Fibroblast of upper back skin (primary cell): ENCODE measurements at regions not wholly inside any gene's neighbourhood (a gene's known extent, or its start where the extent isn't known, plus 50 kb on each side); places are given as distances from the start of the nearest gene placed in this dataset.
"Not testable (repeated sequence)": the region's sequence is repeated elsewhere in the genome, so short reads cannot be mapped to it uniquely, and the experiment has no call there.

ENCODE experiments used
- DNase-seq: peaks from one replicate; pipeline ENCODE4 v3.0.0-alpha.2; 2013

GRCh38 chr6:43998592-43999243, 128.5 kb downstream of the MRPL14 start:
- DNase-seq: not testable (repeated sequence)

DNA sequence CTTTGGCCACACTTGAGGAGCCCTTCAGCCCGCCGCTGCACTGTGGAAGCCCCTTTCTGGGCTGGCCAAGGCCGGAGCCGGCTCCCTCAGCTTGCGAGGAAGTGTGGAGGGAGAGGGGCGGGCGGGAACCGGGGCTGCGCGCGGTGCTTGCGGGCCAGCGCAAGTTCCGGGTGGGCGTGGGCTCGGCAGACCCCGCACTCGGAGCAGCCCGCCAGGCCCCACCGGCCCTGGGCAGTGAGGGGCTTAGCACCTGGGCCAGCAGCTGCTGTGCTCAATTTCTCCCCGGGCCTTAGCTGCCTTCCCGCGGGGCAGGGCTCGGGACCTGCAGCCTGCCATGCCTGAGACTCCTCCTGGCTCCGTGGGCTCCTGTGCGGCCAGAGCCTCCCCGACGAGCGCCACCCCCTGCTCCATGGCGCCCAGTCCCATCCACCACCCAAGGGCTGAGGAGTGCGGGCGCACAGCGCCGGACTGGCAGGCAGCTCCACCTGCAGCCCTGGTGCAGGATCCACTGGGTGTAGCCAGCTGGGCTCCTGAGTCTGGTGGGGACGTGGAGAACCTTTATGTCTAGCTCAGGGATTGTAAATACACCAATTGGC, 129.2 kb downstream of the MRPL14 start:
- DNase-seq: not testable (repeated sequence)

DNA sequence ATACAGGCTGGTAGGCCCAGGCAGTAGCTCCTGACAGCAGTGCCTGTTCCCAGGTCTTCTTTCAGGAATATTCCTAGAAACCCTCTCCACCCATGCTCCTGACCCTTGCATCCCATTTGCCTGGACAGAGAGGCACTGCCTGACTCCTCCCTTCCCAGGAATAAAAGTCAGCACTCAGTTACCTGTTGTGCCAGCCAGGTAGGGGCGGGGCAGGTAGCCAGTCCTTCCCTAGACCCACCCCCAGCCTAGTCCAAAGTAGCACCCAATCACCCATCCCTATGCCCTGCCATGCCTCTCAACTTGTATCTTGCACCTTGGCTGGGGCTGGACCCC, 129.9 kb downstream of the MRPL14 start:
- no peak for DNase-seq

DNA sequence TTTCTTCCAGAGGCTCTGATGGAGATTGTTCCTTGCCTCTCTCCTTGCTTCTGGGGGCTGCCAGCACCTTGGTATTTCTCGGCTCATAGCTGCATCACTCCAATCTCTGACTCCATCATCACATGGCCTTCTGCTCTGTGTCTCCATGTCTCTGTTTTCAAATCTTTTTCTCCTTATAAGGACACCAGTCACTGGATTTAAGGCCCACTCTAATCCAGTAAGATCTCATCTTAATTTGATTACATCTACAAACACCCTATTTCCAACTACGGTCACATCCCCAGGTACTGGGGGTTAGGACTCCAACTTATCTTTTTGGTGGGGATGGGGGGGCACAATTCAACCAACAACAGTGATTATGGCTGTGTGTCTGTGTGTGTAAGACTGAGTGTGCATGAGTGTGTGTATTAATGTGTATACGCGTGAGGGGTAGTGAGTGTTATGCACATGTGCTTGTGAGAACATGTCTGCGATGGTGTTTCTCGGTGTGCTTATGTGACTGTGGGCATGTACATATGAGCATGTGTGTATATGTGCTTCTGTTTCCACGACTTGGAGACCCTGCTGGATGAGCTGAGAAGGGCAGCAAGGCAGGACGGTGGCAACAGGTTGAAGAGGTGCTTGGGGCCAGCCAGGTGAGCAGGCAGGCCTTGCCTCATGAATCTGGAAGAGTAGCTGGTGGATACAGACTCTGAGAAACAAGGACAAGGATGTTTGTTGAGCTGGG, 130.5 kb downstream of the MRPL14 start:
- no peak for DNase-seq

GRCh38 chr6:43995137-43995536, 132.1 kb downstream of the MRPL14 start:
- DNase-seq: no peak

- no peak for DNase-seq
Measured at GRCh38 chr6:43993881-43994523, 133.2 kb downstream of the MRPL14 start.

- no peak for DNase-seq
Measured at GRCh38 chr6:43992783-43993644, 134.2 kb downstream of the MRPL14 start.

GRCh38 chr6:43992126-43992663, 135.1 kb downstream of the MRPL14 start:
- no peak for DNase-seq

DNA sequence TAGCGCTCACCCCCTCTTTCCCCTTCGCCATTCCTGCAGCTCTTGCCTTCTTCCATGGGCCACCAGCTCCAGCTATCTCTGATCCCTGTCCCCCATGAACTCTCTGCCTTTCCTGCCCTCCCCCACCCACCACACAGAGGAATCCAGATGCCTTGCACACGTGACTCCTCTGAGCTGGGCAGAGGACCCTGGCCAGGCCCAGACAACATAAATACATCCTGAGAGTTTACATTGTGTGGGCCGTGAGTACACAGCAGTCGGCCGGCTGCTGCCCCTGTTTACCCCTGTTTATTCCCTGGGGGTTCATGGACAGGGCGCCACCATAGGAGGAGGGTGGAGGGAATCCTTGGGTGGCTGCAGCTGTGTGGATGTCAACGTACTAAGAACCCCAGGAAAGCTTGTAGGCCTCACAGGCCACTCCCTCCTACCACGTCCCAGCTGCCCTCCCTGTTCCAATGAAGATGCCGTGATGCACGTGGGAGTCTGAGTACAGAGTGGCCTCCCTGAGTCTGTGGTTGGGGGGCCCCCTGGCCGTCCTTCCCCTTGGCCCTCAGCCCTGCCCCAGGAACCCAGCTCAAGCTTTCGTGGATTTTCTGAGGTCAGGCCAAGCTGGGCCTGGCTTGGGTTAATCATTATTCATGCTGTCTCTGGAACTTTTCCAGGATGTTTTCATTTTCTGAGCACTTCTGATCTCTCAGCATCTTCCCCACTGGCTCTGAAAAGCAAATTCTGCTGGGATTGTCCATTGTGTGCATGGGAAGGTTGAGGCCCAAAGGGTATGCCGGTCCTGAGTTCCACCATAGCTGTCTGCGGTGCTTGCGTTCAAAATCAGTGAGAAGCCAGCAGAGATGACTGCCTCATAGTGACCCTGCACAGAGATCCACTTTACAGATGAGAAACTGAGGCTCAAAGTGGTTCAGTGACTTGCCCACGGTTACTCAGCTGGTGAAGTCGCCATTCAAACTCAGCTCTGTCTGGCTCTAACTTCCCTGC, 136.3 kb downstream of the MRPL14 start:
- DNase-seq: peak; percentile 94

DNA sequence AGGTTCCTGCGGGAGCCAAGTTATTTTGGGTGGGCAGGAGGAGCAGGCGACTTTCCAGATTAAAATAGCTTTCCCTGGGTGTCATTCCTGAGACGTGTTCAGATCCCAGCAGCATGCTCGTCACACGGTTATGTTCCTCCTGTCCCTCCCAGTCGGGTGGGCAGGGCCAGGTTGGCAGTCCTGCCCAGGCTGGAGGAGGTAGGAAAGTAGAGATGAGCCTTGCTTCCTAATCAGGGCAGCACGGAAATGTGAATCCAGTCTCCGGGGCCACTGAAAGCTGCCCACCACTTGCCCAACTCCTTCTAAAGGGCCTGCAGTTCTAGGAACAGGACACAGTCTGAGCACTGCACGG, 137.0 kb downstream of the MRPL14 start:
- DNase-seq: peak; percentile 61

GRCh38 chr6:43989581-43990146, 137.6 kb downstream of the MRPL14 start:
- no peak for DNase-seq

- DNase-seq: no peak
Measured at GRCh38 chr6:43988801-43989200, 138.5 kb downstream of the MRPL14 start.

- DNase-seq: no peak
Measured at GRCh38 chr6:43987838-43988439, 139.3 kb downstream of the MRPL14 start.

DNA sequence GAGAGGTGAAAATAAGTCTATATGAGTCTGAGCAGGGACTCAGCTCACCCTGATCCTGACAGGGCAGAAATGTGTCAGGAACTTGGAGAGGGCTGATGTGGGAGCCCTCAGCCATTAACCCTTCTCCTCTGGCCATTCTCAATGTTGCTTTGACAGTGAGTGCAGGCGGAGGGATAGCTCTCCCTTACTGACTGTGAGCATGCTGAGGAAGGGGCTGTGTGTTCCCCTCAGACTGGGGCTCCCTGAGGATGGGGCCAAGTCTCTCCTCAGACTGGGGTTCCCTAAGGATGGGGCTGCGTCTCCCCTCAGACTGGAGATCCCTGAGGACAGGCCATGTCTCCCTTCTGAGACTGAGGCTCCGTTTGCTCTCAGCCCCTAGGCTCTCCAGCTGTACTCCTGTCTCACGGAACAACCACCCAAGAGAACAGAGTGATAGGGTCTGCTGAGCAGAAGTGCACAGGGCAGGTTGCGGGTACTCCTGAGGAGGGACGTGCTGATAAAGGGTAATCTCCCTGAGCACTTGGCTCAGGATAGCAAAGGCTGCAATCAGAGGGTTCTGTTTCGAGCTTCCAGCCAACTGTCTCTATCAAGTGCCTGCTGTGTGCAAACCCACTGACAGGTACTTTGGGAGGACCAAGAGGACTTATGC, 141.0 kb downstream of the MRPL14 start:
- no peak for DNase-seq

- no peak for DNase-seq
Measured at GRCh38 chr6:43985329-43985728, 141.9 kb downstream of the MRPL14 start.

- DNase-seq: peak; percentile 43
Measured at GRCh38 chr6:43984442-43985321, 142.6 kb downstream of the MRPL14 start.

- no peak for DNase-seq
Measured at GRCh38 chr6:43983632-43984031, 143.6 kb downstream of the MRPL14 start.

- DNase-seq: no peak
Measured at GRCh38 chr6:43983191-43983590, 144.1 kb downstream of the MRPL14 start.

DNA sequence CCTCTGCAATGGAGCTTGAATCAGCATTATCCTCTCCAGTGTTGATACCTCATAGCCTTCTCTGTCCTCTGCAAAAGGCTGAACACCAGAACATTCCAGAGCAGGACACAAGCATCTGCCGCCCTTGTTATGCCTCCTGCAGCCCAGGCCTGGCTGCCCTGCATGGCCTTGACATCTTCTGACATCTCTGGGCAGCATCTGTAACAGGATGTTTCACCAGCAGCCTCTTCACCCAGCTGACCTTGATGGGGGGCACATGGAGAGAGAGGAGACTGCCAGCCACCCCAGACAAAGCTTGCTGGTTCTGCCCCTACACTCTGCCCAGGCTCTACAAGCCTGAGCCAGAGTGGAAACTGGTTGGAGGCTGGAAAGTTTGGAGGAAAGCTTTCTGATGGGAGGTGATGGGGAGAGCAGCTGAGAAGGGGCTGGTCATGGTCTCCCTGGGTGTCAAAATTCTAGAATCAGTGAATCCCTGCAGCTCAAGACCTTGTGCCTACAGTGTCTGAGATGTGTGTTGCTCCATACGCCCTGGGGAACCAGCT, 145.1 kb downstream of the MRPL14 start:
- no peak for DNase-seq
